Glutamatergic neuron (in vitro differentiated cells): ENCODE measurements at regions not wholly inside any gene's neighbourhood (a gene's known extent, or its start where the extent isn't known, plus 50 kb on each side); places are given as distances from the start of the nearest gene placed in this dataset.

Source experiments
- DNase-seq: peaks from one replicate; pipeline ENCODE4 v3.0.0; 2022
- H3K27ac Mint-ChIP-seq: one replicate; pipeline ENCODE4 v1.8.0; 2020; ENCODE audit warnings: mild to moderate bottlenecking, mixed read lengths, inconsistent platforms; ENCODE audit not compliant: unreplicated experiment
- H3K27me3 Mint-ChIP-seq: one replicate; pipeline ENCODE4 v1.8.0; 2020; ENCODE audit warnings: mild to moderate bottlenecking, moderate library complexity, mixed read lengths, inconsistent platforms; ENCODE audit not compliant: unreplicated experiment
- H3K36me3 Mint-ChIP-seq: one replicate; pipeline ENCODE4 v1.8.0; 2020; ENCODE audit warnings: mild to moderate bottlenecking, mixed read lengths, inconsistent platforms; ENCODE audit not compliant: unreplicated experiment
- H3K4me1 Mint-ChIP-seq: one replicate; pipeline ENCODE4 v1.8.0; 2020; ENCODE audit warnings: mild to moderate bottlenecking, low read depth, mixed read lengths, inconsistent platforms; ENCODE audit not compliant: unreplicated experiment
- H3K4me3 Mint-ChIP-seq: one replicate; pipeline ENCODE4 v1.8.0; 2020; ENCODE audit warnings: mild to moderate bottlenecking, mixed read lengths, inconsistent platforms; ENCODE audit not compliant: unreplicated experiment
- H3K9me3 Mint-ChIP-seq: one replicate; pipeline ENCODE4 v1.8.0; 2020; ENCODE audit warnings: mild to moderate bottlenecking, moderate library complexity, mixed read lengths, inconsistent platforms; ENCODE audit not compliant: unreplicated experiment
- TF ChIP-seq, protein P1 (sequence below): fragments of 200-600 bp; sonication (generic); IDR thresholded peaks from one replicate; pipeline ENCODE4 v1.5.0; 2021; ENCODE audit not compliant: partially characterized antibody, unreplicated experiment

DNA sequence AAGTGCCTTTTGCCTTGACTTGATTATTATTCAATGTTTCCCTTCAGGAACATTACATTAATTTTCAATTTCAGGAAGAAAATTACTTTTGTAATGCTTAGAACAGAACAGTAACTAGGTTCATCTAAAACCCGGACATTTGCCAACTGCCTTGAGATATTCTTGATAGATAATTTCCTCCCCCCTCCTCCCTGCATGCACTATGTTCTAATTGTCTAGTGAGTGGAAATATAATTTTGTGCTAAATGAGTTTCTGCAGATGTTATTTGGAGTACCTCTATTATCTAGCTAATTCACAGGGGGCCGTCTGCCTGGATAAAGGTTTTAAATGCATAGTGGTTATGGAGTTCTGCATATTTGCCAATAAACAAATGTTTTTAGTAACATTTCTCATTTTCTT, 200.3 kb upstream of the SLC39A10 start:
- no peak for DNase-seq
- Mint-ChIP-seq H3K27me3 (no peaks in the 10 kb centered on the region), H3K4me1 (no peaks in the 10 kb centered on the region), H3K9me3 (no peaks in the 10 kb centered on the region), H3K4me3 (no peak overlapping the region), H3K36me3 (no peaks in the 10 kb centered on the region), H3K27ac (no peak overlapping the region)
- TF ChIP-seq, protein P1, sequence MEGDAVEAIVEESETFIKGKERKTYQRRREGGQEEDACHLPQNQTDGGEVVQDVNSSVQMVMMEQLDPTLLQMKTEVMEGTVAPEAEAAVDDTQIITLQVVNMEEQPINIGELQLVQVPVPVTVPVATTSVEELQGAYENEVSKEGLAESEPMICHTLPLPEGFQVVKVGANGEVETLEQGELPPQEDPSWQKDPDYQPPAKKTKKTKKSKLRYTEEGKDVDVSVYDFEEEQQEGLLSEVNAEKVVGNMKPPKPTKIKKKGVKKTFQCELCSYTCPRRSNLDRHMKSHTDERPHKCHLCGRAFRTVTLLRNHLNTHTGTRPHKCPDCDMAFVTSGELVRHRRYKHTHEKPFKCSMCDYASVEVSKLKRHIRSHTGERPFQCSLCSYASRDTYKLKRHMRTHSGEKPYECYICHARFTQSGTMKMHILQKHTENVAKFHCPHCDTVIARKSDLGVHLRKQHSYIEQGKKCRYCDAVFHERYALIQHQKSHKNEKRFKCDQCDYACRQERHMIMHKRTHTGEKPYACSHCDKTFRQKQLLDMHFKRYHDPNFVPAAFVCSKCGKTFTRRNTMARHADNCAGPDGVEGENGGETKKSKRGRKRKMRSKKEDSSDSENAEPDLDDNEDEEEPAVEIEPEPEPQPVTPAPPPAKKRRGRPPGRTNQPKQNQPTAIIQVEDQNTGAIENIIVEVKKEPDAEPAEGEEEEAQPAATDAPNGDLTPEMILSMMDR, result no peak

DNA sequence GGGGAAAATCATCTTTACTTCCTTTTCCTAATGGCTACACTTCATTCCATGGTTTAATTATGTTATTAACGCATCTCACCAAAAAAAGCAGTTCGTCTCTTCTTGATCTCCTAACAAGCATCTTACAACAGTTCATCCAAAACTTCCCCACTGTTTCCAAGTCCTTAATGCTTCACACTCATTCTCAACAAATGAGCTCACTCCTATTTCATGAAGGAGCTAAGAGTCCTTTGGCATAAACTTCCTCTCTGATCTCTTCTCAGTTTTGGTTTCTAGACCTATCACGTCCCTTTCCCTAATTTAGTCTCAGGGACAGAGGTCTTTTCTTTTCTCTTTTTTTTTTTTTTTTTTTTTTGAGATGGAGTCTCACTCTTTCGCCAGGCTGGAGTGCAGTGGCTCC, 205.9 kb upstream of the SLC39A10 start:
- Mint-ChIP-seq H3K4me3 (no peak overlapping the region), H3K9me3 (no peaks in the 10 kb centered on the region), H3K4me1 (peaks cover 2% of the 10 kb centered on the region), H3K36me3 (no peaks in the 10 kb centered on the region), H3K27ac (no peak overlapping the region), H3K27me3 (no peaks in the 10 kb centered on the region)
- TF ChIP-seq, protein P1, result no peak
- DNase-seq, result no peak

DNA sequence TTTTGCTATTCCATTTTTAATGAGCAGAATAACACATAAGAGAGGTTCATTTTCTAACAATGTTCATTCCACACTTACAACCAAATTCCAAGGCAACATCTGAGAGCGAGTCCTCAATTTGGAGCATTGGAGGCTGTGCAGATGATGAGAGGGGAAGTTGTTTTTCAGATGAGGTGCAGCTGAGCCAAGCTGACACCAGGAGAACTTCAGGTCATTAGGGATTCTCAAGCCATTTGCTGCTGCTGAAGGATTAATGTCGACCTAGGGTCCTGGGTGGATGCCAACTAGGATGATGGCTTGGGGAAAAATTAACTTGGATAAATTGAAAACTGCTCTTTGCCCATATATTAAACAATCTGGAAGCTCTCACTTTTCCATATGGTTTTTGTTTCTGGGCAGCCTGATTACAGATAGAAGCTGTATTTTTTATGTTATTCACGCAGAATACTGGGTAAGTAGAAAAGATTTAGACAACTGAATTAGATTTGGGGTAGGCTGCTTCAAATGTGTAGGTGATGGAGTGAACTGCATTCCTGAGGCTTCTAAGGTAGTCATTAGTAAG, 206.4 kb upstream of the SLC39A10 start:
- H3K4me1 Mint-ChIP-seq, result peaks cover 2% of the 10 kb centered on the region
- H3K27ac Mint-ChIP-seq, result no peak overlapping the region
- no peaks in the 10 kb centered on the region for H3K9me3 Mint-ChIP-seq
- no peak overlapping the region for H3K4me3 Mint-ChIP-seq
- no peak for DNase-seq
- TF ChIP-seq, protein P1, result no peak
- H3K36me3 Mint-ChIP-seq, result no peaks in the 10 kb centered on the region
- H3K27me3 Mint-ChIP-seq, result no peaks in the 10 kb centered on the region

DNA sequence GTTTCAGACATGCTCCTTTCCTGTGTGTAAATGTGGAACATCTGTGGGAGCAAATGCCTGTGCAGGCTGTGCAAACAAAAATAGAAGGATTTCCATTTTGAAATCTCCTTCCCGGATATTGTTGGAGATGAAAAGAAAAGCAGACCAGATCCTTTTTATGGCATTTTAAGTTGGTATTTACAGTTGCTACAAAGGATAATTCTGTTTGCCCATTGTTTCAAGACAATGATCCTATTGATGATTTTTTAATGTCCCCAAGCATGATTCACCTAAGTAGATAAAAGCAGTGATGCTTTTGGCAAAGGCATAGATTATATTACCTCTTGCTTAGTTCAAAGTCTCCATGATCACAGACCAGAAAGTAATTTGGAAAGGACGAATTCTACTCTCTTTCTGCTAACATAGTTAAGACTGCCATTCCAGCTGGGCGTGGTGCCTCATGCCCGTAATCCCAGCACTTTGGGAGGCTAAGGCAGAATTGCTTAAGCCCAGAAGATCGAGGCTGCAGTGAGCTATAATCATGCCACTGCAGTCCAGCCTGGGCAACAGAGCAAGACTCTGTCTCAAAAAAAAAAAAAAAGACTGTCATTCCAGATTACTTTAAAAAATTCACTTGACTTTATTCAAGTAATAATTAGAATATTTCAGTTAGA, 209.6 kb upstream of the SLC39A10 start:
- H3K9me3 Mint-ChIP-seq, result no peaks in the 10 kb centered on the region

DNA sequence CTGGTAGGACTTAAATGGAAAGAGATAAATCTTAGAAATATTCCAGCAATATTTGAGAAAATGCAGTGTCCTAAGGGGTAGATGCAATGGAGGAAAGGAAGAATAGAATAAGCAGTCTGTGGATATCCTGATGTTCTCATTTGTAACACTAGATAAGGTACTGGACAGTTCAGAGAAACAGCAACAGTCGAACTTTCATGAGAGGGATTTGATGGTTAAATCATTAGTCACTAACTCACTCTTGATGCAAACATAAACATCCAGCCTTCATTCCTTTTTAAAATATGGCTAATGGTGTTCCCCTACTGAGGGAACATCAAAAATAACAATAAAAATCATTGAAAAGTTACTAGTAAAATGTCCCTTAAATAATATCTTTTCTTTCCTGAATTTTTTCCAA, 211.4 kb upstream of the SLC39A10 start:
- no peak overlapping the region for H3K27ac Mint-ChIP-seq
- peaks cover 12% of the 10 kb centered on the region for H3K36me3 Mint-ChIP-seq
- H3K9me3 Mint-ChIP-seq, result peaks cover 6% of the 10 kb centered on the region
- TF ChIP-seq, protein P1, result no peak
- no peak overlapping the region for H3K4me3 Mint-ChIP-seq
- peaks cover 2% of the 10 kb centered on the region for H3K4me1 Mint-ChIP-seq
- H3K27me3 Mint-ChIP-seq, result peaks cover 3% of the 10 kb centered on the region
- no peak for DNase-seq

More for the DNA sequence above, 209.6 kb upstream of the SLC39A10 start:
- Mint-ChIP-seq H3K27ac (no peak overlapping the region), H3K36me3 (no peaks in the 10 kb centered on the region), H3K4me1 (peaks cover 2% of the 10 kb centered on the region), H3K4me3 (no peak overlapping the region), H3K27me3 (no peaks in the 10 kb centered on the region)
- DNase-seq, result no peak
- TF ChIP-seq, protein P1, result no peak
